Stimulated activated CD4-positive, alpha-beta T cell treated with anti-CD3 and anti-CD28 coated beads, Interleukin-12 subunit alpha, Interleukin-12 subunit beta, amount 100 ng/mL, for 24 hours (primary cell): ENCODE measurements at regions not wholly inside any gene's neighbourhood (a gene's known extent, or its start where the extent isn't known, plus 50 kb on each side); places are given as distances from the start of the nearest gene placed in this dataset.

Experiments
- DNase-seq, 2 experiments: peaks; one replicate each; pipeline ENCODE4 v3.0.0-alpha.2; 2020; ENCODE audit warnings: low read depth in 2 of 2

GRCh38 chr1:37238364-37239224 lies 204.3 kb upstream of the GRIK3 start:
- no peak for DNase-seq

- DNase-seq = no peak
Measured at GRCh38 chr1:37239225-37239740, 205.0 kb upstream of the GRIK3 start.

- no peak for DNase-seq
Measured at GRCh38 chr1:37240897-37241296, 206.6 kb upstream of the GRIK3 start.

- no peak for DNase-seq
Measured at GRCh38 chr1:37242501-37242900, 208.2 kb upstream of the GRIK3 start.

GRCh38 chr1:37243368-37244082 lies 209.2 kb upstream of the GRIK3 start:
- no peak for DNase-seq

- no peak for DNase-seq
Measured at GRCh38 chr1:37244083-37244480, 209.8 kb upstream of the GRIK3 start.

GRCh38 chr1:37244815-37245214 lies 210.5 kb upstream of the GRIK3 start:
- DNase-seq = no peak

GRCh38 chr1:37246631-37247030 lies 212.3 kb upstream of the GRIK3 start:
- DNase-seq = no peak

- DNase-seq = no peak
Measured at GRCh38 chr1:37250371-37250770, 216.1 kb upstream of the GRIK3 start.

- peak in 1 of 2 experiments; percentile 17 for DNase-seq
Measured at GRCh38 chr1:37255136-37255795, 219.1 kb upstream of the ZC3H12A start.

GRCh38 chr1:37255868-37256267 lies 218.5 kb upstream of the ZC3H12A start:
- no peak for DNase-seq

GRCh38 chr1:37257646-37258045 lies 216.7 kb upstream of the ZC3H12A start:
- DNase-seq = no peak

GRCh38 chr1:37258068-37258467 lies 216.3 kb upstream of the ZC3H12A start:
- DNase-seq = no peak

GRCh38 chr1:37259019-37259418 lies 215.4 kb upstream of the ZC3H12A start:
- DNase-seq = no peak

- no peak for DNase-seq
Measured at GRCh38 chr1:37261129-37261528, 213.3 kb upstream of the ZC3H12A start.

GRCh38 chr1:37262439-37263170 lies 211.8 kb upstream of the ZC3H12A start:
- DNase-seq = no peak

GRCh38 chr1:37265156-37265555 lies 209.2 kb upstream of the ZC3H12A start:
- no peak for DNase-seq

- DNase-seq = no peak
Measured at GRCh38 chr1:37265786-37266667, 208.4 kb upstream of the ZC3H12A start.

- no peak for DNase-seq
Measured at GRCh38 chr1:37267111-37267835, 207.1 kb upstream of the ZC3H12A start.

- no peak for DNase-seq
Measured at GRCh38 chr1:37270639-37271038, 203.7 kb upstream of the ZC3H12A start.
